ENCODE measurements at regions not wholly inside any gene's neighbourhood (a gene's known extent, or its start where the extent isn't known, plus 50 kb on each side); places are given as distances from the start of the nearest gene placed in this dataset.

DNA sequence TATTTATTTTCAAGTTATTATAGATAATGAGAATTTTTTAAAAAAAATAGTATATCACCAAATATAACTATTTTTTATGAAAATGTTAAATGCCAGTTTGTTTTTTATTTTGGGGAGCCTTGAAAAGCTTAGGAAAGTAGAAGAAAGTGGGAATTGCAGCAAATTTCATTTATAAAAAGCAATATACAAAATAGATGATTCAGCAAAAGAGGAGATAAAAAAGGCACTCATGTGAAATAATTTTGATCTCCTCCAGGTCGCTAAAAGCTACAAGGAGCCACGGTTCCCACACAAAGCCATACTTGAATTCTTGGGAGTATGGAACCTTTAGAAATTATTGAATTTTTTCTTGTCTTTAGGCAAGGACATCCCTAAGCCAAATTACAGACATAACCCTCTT lies 625.0 kb upstream of the SGO1 start:
- no peaks in the 10 kb centered on the region for H3K79me1 ChIP-seq (ENCODE audit: low read length)
- DNase-seq = no peak
- H2BK120ac ChIP-seq (ENCODE audit: low read depth, low read length) = no peak overlapping the region
- H4K8ac ChIP-seq (ENCODE audit: low read depth, low read length) = no peak overlapping the region
- no peak overlapping the region for H4K5ac ChIP-seq (ENCODE audit: low read length)
- H3K18ac ChIP-seq (ENCODE audit: low read length) = no peak overlapping the region
- no peak overlapping the region for H3K56ac ChIP-seq (ENCODE audit: low read length)
- H2AK5ac ChIP-seq (ENCODE audit: low read length) = no peak overlapping the region
- no peak overlapping the region for H3K9ac ChIP-seq (ENCODE audit: low read length)
- no peaks in the 10 kb centered on the region for H3K27me3 ChIP-seq (ENCODE audit: insufficient read depth, low read length, poor library complexity)
- H2BK15ac ChIP-seq (replicated peaks; ENCODE audit: low read depth) = no peak overlapping the region
- H3K4me3 ChIP-seq (ENCODE audit: low read length) = no peak overlapping the region
- no CpG with 5 or more reads among the region's 2 CpGs for WGBS (ENCODE audit: extremely low coverage, insufficient coverage, low lambda C conversion rate)
- H3K36me3 ChIP-seq (ENCODE audit: control insufficient read depth, insufficient read depth, low read length) = no peaks in the 10 kb centered on the region
- no peak overlapping the region for H3K27ac ChIP-seq (ENCODE audit: low read depth, low read length)
- H3K4me1 ChIP-seq (ENCODE audit: control insufficient read depth, low read depth, low read length) = no peaks in the 10 kb centered on the region
- no peak overlapping the region for H3K4me2 ChIP-seq (ENCODE audit: low read length)
- no peak overlapping the region for H3K23ac ChIP-seq (ENCODE audit: low read length)
- no peaks in the 10 kb centered on the region for H3K79me2 ChIP-seq (ENCODE audit: control insufficient read depth, insufficient read depth, low read length)
- no peak overlapping the region for H3K4ac ChIP-seq (ENCODE audit: low read depth, low read length)
- no peak overlapping the region for H2BK5ac ChIP-seq (ENCODE audit: low read length)

DNA sequence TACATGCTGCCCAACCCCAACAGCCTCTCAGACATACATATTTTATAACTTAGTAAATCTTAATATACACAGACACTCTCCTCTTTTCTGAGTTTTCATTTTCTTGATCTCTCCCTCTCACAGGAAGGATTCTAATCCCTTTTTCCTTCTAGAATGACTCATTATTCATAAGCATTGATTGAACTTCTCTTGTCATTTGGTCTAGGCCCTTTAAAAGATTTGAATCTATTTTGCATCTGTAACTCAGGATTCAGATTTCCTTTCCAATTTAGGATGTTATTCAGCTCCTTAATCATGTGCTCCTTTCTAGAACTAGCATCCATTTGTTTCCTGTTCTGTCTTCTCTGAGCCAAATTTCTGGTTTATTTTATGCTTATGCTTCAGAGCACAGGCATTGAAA lies 624.5 kb upstream of the SGO1 start:
- Histone ChIP-seq H3K79me1 (ENCODE audit: low read length) (no peaks in the 10 kb centered on the region), H2BK5ac (ENCODE audit: low read length) (no peak overlapping the region), H3K36me3 (ENCODE audit: control insufficient read depth, insufficient read depth, low read length) (no peaks in the 10 kb centered on the region)

GRCh38 chr3:20809356-20809755 lies 623.4 kb upstream of the SGO1 start:
- no peak overlapping the region for H2BK15ac ChIP-seq (replicated peaks; ENCODE audit: low read depth)
- H3K79me2 ChIP-seq (ENCODE audit: control insufficient read depth, insufficient read depth, low read length) = no peaks in the 10 kb centered on the region
- no peak overlapping the region for H2BK5ac ChIP-seq (ENCODE audit: low read length)
- no peaks in the 10 kb centered on the region for H3K36me3 ChIP-seq (ENCODE audit: control insufficient read depth, insufficient read depth, low read length)
- H3K27me3 ChIP-seq (ENCODE audit: insufficient read depth, low read length, poor library complexity) = no peaks in the 10 kb centered on the region
- H3K9ac ChIP-seq (ENCODE audit: low read length) = no peak overlapping the region
- no peak overlapping the region for H4K5ac ChIP-seq (ENCODE audit: low read length)
- H3K27ac ChIP-seq (ENCODE audit: low read depth, low read length) = no peak overlapping the region
- no peak overlapping the region for H3K56ac ChIP-seq (ENCODE audit: low read length)
- no peak overlapping the region for H4K8ac ChIP-seq (ENCODE audit: low read depth, low read length)
- no peak overlapping the region for H2AK5ac ChIP-seq (ENCODE audit: low read length)
- H3K4me2 ChIP-seq (ENCODE audit: low read length) = no peak overlapping the region
- H3K79me1 ChIP-seq (ENCODE audit: low read length) = no peaks in the 10 kb centered on the region
- no CpG with 5 or more reads among the region's 3 CpGs for WGBS (ENCODE audit: extremely low coverage, insufficient coverage, low lambda C conversion rate)
- H3K4ac ChIP-seq (ENCODE audit: low read depth, low read length) = no peak overlapping the region
- H3K4me1 ChIP-seq (ENCODE audit: control insufficient read depth, low read depth, low read length) = no peaks in the 10 kb centered on the region
- no peak overlapping the region for H3K4me3 ChIP-seq (ENCODE audit: low read length)
- H3K18ac ChIP-seq (ENCODE audit: low read length) = no peak overlapping the region
- H3K23ac ChIP-seq (ENCODE audit: low read length) = no peak overlapping the region
- DNase-seq = no peak
- H2BK120ac ChIP-seq (ENCODE audit: low read depth, low read length) = no peak overlapping the region

More for the DNA sequence above, 624.5 kb upstream of the SGO1 start:
- no peak for DNase-seq
- Histone ChIP-seq H3K4me1 (ENCODE audit: control insufficient read depth, low read depth, low read length) (no peaks in the 10 kb centered on the region), H4K5ac (ENCODE audit: low read length) (no peak overlapping the region), H3K4me3 (ENCODE audit: low read length) (no peak overlapping the region), H3K18ac (ENCODE audit: low read length) (no peak overlapping the region), H3K56ac (ENCODE audit: low read length) (no peak overlapping the region), H2BK120ac (ENCODE audit: low read depth, low read length) (no peak overlapping the region), H2AK5ac (ENCODE audit: low read length) (no peak overlapping the region), H3K27ac (ENCODE audit: low read depth, low read length) (no peak overlapping the region), H3K23ac (ENCODE audit: low read length) (no peak overlapping the region), H3K4ac (ENCODE audit: low read depth, low read length) (no peak overlapping the region), H3K79me2 (ENCODE audit: control insufficient read depth, insufficient read depth, low read length) (no peaks in the 10 kb centered on the region), H3K27me3 (ENCODE audit: insufficient read depth, low read length, poor library complexity) (no peaks in the 10 kb centered on the region), H3K9ac (ENCODE audit: low read length) (no peak overlapping the region), H3K4me2 (ENCODE audit: low read length) (no peak overlapping the region), H4K8ac (ENCODE audit: low read depth, low read length) (no peak overlapping the region), H2BK15ac (replicated peaks; ENCODE audit: low read depth) (no peak overlapping the region)

- Histone ChIP-seq H3K36me3 (ENCODE audit: control insufficient read depth, insufficient read depth, low read length) (no peaks in the 10 kb centered on the region), H3K18ac (ENCODE audit: low read length) (no peak overlapping the region), H3K56ac (ENCODE audit: low read length) (no peak overlapping the region), H3K9ac (ENCODE audit: low read length) (no peak overlapping the region), H2AK5ac (ENCODE audit: low read length) (no peak overlapping the region), H3K27ac (ENCODE audit: low read depth, low read length) (no peak overlapping the region), H2BK5ac (ENCODE audit: low read length) (no peak overlapping the region), H3K4me1 (ENCODE audit: control insufficient read depth, low read depth, low read length) (no peaks in the 10 kb centered on the region), H3K4ac (ENCODE audit: low read depth, low read length) (no peak overlapping the region), H4K5ac (ENCODE audit: low read length) (no peak overlapping the region), H4K8ac (ENCODE audit: low read depth, low read length) (no peak overlapping the region), H2BK120ac (ENCODE audit: low read depth, low read length) (no peak overlapping the region), H3K79me1 (ENCODE audit: low read length) (no peaks in the 10 kb centered on the region), H3K27me3 (ENCODE audit: insufficient read depth, low read length, poor library complexity) (no peaks in the 10 kb centered on the region), H3K79me2 (ENCODE audit: control insufficient read depth, insufficient read depth, low read length) (no peaks in the 10 kb centered on the region), H3K4me2 (ENCODE audit: low read length) (no peak overlapping the region), H3K4me3 (ENCODE audit: low read length) (no peak overlapping the region), H3K23ac (ENCODE audit: low read length) (no peak overlapping the region), H2BK15ac (replicated peaks; ENCODE audit: low read depth) (no peak overlapping the region)
- WGBS (ENCODE audit: extremely low coverage, insufficient coverage, low lambda C conversion rate) = no CpG with 5 or more reads among the region's 2 CpGs
- no peak for DNase-seq
Measured at GRCh38 chr3:20808864-20809263, 622.9 kb upstream of the SGO1 start.

GRCh38 chr3:20798666-20799065 lies 612.7 kb upstream of the SGO1 start:
- Histone ChIP-seq H3K9ac (ENCODE audit: low read length) (no peak overlapping the region), H2BK5ac (ENCODE audit: low read length) (no peak overlapping the region), H2BK15ac (replicated peaks; ENCODE audit: low read depth) (no peak overlapping the region), H3K4me3 (ENCODE audit: low read length) (no peak overlapping the region), H2AK5ac (ENCODE audit: low read length) (no peak overlapping the region), H3K79me2 (ENCODE audit: control insufficient read depth, insufficient read depth, low read length) (no peaks in the 10 kb centered on the region), H4K8ac (ENCODE audit: low read depth, low read length) (no peak overlapping the region), H3K4ac (ENCODE audit: low read depth, low read length) (no peak overlapping the region), H4K5ac (ENCODE audit: low read length) (no peak overlapping the region), H3K27ac (ENCODE audit: low read depth, low read length) (no peak overlapping the region), H3K79me1 (ENCODE audit: low read length) (no peaks in the 10 kb centered on the region), H3K18ac (ENCODE audit: low read length) (no peak overlapping the region), H3K23ac (ENCODE audit: low read length) (no peak overlapping the region), H3K56ac (ENCODE audit: low read length) (no peak overlapping the region), H3K27me3 (ENCODE audit: insufficient read depth, low read length, poor library complexity) (no peaks in the 10 kb centered on the region), H2BK120ac (ENCODE audit: low read depth, low read length) (no peak overlapping the region), H3K36me3 (ENCODE audit: control insufficient read depth, insufficient read depth, low read length) (no peaks in the 10 kb centered on the region), H3K4me1 (ENCODE audit: control insufficient read depth, low read depth, low read length) (no peaks in the 10 kb centered on the region), H3K4me2 (ENCODE audit: low read length) (no peak overlapping the region)
- DNase-seq = no peak
- no CpG with 5 or more reads among the region's 1 CpG for WGBS (ENCODE audit: extremely low coverage, insufficient coverage, low lambda C conversion rate)

- H4K5ac ChIP-seq (ENCODE audit: low read length) = no peak overlapping the region
- no peak for DNase-seq
- no peak overlapping the region for H3K4me2 ChIP-seq (ENCODE audit: low read length)
- no peaks in the 10 kb centered on the region for H3K79me2 ChIP-seq (ENCODE audit: control insufficient read depth, insufficient read depth, low read length)
- H3K79me1 ChIP-seq (ENCODE audit: low read length) = no peaks in the 10 kb centered on the region
- H3K36me3 ChIP-seq (ENCODE audit: control insufficient read depth, insufficient read depth, low read length) = no peaks in the 10 kb centered on the region
- H4K8ac ChIP-seq (ENCODE audit: low read depth, low read length) = no peak overlapping the region
- no peaks in the 10 kb centered on the region for H3K4me1 ChIP-seq (ENCODE audit: control insufficient read depth, low read depth, low read length)
- H2AK5ac ChIP-seq (ENCODE audit: low read length) = no peak overlapping the region
- H3K9ac ChIP-seq (ENCODE audit: low read length) = no peak overlapping the region
- no peak overlapping the region for H3K4ac ChIP-seq (ENCODE audit: low read depth, low read length)
- H3K27me3 ChIP-seq (ENCODE audit: insufficient read depth, low read length, poor library complexity) = no peaks in the 10 kb centered on the region
- no peak overlapping the region for H2BK120ac ChIP-seq (ENCODE audit: low read depth, low read length)
- no peak overlapping the region for H3K27ac ChIP-seq (ENCODE audit: low read depth, low read length)
- H2BK15ac ChIP-seq (replicated peaks; ENCODE audit: low read depth) = no peak overlapping the region
- H3K23ac ChIP-seq (ENCODE audit: low read length) = no peak overlapping the region
- no peak overlapping the region for H3K56ac ChIP-seq (ENCODE audit: low read length)
- H3K18ac ChIP-seq (ENCODE audit: low read length) = no peak overlapping the region
- 100% methylated on average over 2 of the region's 4 CpGs for WGBS (ENCODE audit: extremely low coverage, insufficient coverage, low lambda C conversion rate)
- H2BK5ac ChIP-seq (ENCODE audit: low read length) = no peak overlapping the region
- H3K4me3 ChIP-seq (ENCODE audit: low read length) = no peak overlapping the region
Measured at GRCh38 chr3:20787005-20787404, 601.0 kb upstream of the SGO1 start.

Data from mesendoderm (in vitro differentiated cells).